ENCODE measurements at regions not wholly inside any gene's neighbourhood (a gene's known extent, or its start where the extent isn't known, plus 50 kb on each side); places are given as distances from the start of the nearest gene placed in this dataset.

DNA sequence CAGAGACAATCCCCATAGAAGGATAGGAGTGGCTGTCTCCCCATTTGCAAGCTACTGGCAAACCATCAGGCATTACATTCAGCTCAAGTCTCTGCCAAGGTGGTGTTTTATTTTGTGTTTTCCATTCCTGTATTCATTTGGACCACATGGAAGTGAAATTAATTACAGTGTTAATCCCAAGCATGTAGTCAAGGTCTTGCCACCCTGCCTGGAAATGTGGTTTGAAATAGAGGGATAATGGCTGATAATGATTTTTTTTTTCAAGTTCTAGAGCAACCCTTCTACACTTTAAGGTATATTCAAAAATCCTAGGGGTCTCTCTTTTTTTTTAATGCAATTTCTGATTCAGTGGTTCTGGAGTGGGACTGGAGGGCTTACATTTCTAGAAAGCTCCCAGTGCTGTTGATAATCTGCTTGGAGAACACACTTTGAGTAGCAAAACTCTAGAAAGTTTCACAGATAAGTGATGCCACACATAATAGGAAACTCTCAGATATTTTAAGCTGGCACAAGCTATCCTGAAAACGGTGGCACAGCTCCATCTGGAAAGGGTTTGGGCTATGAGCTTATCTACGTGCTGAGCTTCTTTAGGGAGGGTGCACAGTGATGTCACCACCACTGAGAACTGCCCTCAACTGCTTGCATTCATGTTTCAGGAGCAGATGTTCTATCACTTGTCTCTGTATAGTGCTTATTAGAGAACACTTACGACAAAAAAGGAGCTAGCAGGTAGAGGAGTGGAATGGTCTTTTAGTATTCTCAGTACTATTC is 140.1 kb upstream of the IL12A start:
- no peak for TF ChIP-seq EZH2phosphoT487 (IDR thresholded peaks at IDR 0.05; ENCODE audit: low read length)
- TF ChIP-seq, protein P1, sequence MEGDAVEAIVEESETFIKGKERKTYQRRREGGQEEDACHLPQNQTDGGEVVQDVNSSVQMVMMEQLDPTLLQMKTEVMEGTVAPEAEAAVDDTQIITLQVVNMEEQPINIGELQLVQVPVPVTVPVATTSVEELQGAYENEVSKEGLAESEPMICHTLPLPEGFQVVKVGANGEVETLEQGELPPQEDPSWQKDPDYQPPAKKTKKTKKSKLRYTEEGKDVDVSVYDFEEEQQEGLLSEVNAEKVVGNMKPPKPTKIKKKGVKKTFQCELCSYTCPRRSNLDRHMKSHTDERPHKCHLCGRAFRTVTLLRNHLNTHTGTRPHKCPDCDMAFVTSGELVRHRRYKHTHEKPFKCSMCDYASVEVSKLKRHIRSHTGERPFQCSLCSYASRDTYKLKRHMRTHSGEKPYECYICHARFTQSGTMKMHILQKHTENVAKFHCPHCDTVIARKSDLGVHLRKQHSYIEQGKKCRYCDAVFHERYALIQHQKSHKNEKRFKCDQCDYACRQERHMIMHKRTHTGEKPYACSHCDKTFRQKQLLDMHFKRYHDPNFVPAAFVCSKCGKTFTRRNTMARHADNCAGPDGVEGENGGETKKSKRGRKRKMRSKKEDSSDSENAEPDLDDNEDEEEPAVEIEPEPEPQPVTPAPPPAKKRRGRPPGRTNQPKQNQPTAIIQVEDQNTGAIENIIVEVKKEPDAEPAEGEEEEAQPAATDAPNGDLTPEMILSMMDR (IDR thresholded peaks at IDR 0.05; ENCODE audit: low read length), result no peak

Measured in MM.1S (cell line).